GM12878 (cell line): ENCODE measurements at regions not wholly inside any gene's neighbourhood (a gene's known extent, or its start where the extent isn't known, plus 50 kb on each side); places are given as distances from the start of the nearest gene placed in this dataset.

Experiments
- ATAC-seq: fragments of 200-7000 bp; cut with Tn5 transposase; 3 replicates; pipeline ENCODE4 v1.9.1; 2020; ENCODE audit warnings: mild to moderate bottlenecking, moderate library complexity
- BruUV-seq: library from RNA; stranded (reverse); fragments of 400-500 nt; replicated peaks from 2 replicates; lab custom pipeline; 2021; lab: Mats Ljungman, UMichigan
- CTCF ChIA-PET: fragments of 300-600 bp; sonication (Branson Sonifier 250); formaldehyde crosslinking; extraction: SDS; loops from one replicate; lab custom pipeline; 2021; ENCODE audit warnings: inconsistent platforms; lab: Yijun Ruan, JAX
- POLR2A ChIA-PET: fragments of 350-600 bp; formaldehyde crosslinking; extraction: SDS; loops from one replicate; lab custom pipeline; 2021; ENCODE audit warnings: inconsistent platforms; lab: Charles Lee
- RAD21 ChIA-PET: fragments of 300-600 bp; sonication (Branson Sonifier 250); formaldehyde crosslinking; loops from one replicate; lab custom pipeline; 2023; ENCODE audit warnings: antibody characterized with exemption; ENCODE audit not compliant: unreplicated experiment; lab: Charles Lee
- SMC1A ChIA-PET: fragments of 300-600 bp; sonication (Branson Sonifier 250); formaldehyde crosslinking; loops from one replicate; lab custom pipeline; 2023; ENCODE audit not compliant: unreplicated experiment, uncharacterized antibody; lab: Charles Lee
- DNase-seq: peaks from one replicate; pipeline ENCODE4 v3.0.0-alpha.2; 2011; ENCODE audit warnings: low read depth, low spot score
- FAIRE-seq: peaks from 3 replicates; lab custom pipeline; 2011; peaks lifted over from hg19 to GRCh38; lab: Jason Lieb, UNC
- H2AFZ ChIP-seq: 2 replicates; pipeline ENCODE4 v1.6.0; 2011; ENCODE audit warnings: low read depth, low read length, control low read depth; ENCODE audit not compliant: control insufficient read depth
- H3K27ac ChIP-seq: 2 replicates; pipeline ENCODE4 v1.5.1; 2011; ENCODE audit warnings: control low read depth; ENCODE audit not compliant: control insufficient read depth, insufficient read depth
- H3K27me3 ChIP-seq, 2 experiments: replicated peaks in 1 of 2; 2 replicates each; pipeline versions ENCODE4 v1.6.0 to v1.6.1; 2011; ENCODE audit warnings: low read length in 1 of 2; ENCODE audit not compliant: control insufficient read depth in 2 of 2, insufficient read depth in 2 of 2
- H3K36me3 ChIP-seq, 2 experiments: 2 replicates each; pipeline ENCODE4 v1.5.1; 2011; ENCODE audit warnings: low read length in 1 of 2; ENCODE audit not compliant: control insufficient read depth in 2 of 2, insufficient read depth in 2 of 2
- H3K4me1 ChIP-seq: 2 replicates; pipeline ENCODE4 v1.6.1; 2011; ENCODE audit warnings: mild to moderate bottlenecking, low read length, moderate library complexity, mixed read lengths; ENCODE audit not compliant: control insufficient read depth, insufficient read depth
- H3K4me2 ChIP-seq: 2 replicates; pipeline ENCODE4 v1.6.0; 2011; ENCODE audit warnings: control low read depth; ENCODE audit not compliant: control insufficient read depth, insufficient read depth
- H3K4me3 ChIP-seq: fragments of 200-600 bp; sonication (generic); 2 replicates; pipeline ENCODE4 v1.5.1; 2016
- H3K79me2 ChIP-seq: 2 replicates; pipeline ENCODE4 v1.6.0; 2011; ENCODE audit warnings: low read length; ENCODE audit not compliant: control insufficient read depth, insufficient read depth
- H3K9ac ChIP-seq: 2 replicates; pipeline ENCODE4 v1.8.0; 2011; ENCODE audit warnings: low read length, control low read depth, mixed read lengths; ENCODE audit not compliant: control insufficient read depth, insufficient read depth
- H3K9me3 ChIP-seq: replicated peaks from 3 replicates; pipeline ENCODE4 v1.5.1; 2011; ENCODE audit warnings: mild to moderate bottlenecking, low read length; ENCODE audit not compliant: control insufficient read depth, insufficient read depth
- H4K20me1 ChIP-seq: 2 replicates; pipeline ENCODE4 v1.6.0; 2011; ENCODE audit not compliant: control insufficient read depth, insufficient read depth
- ESRRA ChIP-seq: IDR thresholded peaks from 2 replicates; pipeline ENCODE4 v1.6.1; 2012; ENCODE audit warnings: mild to moderate bottlenecking, low read length, improper control_type of control experiment
- KDM1A ChIP-seq: fragments of 200-600 bp; sonication (generic); IDR thresholded peaks from 2 replicates; pipeline ENCODE4 v1.6.1; 2016; ENCODE audit warnings: borderline replicate concordance
- NFXL1 ChIP-seq: fragments of 450-650 bp; IDR thresholded peaks from 2 replicates; pipeline ENCODE4 v1.6.1; 2017; ENCODE audit warnings: antibody characterized with exemption, mild to moderate bottlenecking, borderline replicate concordance
- NFYB ChIP-seq: IDR thresholded peaks from 2 replicates; pipeline ENCODE4 v1.6.1; 2011; ENCODE audit warnings: low read depth, mild to moderate bottlenecking, low read length, improper control_type of control experiment, moderate library complexity; ENCODE audit not compliant: insufficient read depth
- NR2C2 ChIP-seq: IDR thresholded peaks from 2 replicates; pipeline ENCODE4 v1.6.1; 2011; ENCODE audit warnings: borderline replicate concordance, low read depth; ENCODE audit not compliant: control insufficient read depth, insufficient read length
- PML ChIP-seq: IDR thresholded peaks from 2 replicates; pipeline ENCODE4 v1.6.1; 2012; ENCODE audit warnings: low read length, inconsistent platforms
- RB1 ChIP-seq: fragments of 450-650 bp; formaldehyde crosslinking; IDR thresholded peaks from 2 replicates; pipeline ENCODE4 v1.6.1; 2017; ENCODE audit warnings: mild to moderate bottlenecking, borderline replicate concordance
- SUPT20H ChIP-seq: IDR thresholded peaks from 2 replicates; pipeline ENCODE4 v1.6.1; 2011; ENCODE audit warnings: low read depth, mild to moderate bottlenecking, low read length, moderate library complexity, borderline replicate concordance; ENCODE audit not compliant: control insufficient read depth
- WGBS: methylation state at CpG from one replicate; pipeline ENCODE4 v1.1.6; 2016; ENCODE audit warnings: low lambda C conversion rate; ENCODE audit not compliant: insufficient replicate concordance, insufficient coverage; ENCODE audit errors: missing lambda C conversion rate; 5-methylcytosine and 5-hydroxymethylcytosine counted together
- in situ Hi-C: fragments of 300-500 bp; cut with MboI; formaldehyde crosslinking; loops from 9 replicates; pipeline ENCODE4 v1.14.3; 2018; ENCODE audit warnings: mixed read lengths
- intact Hi-C: fragments of 100-400 bp; cut with micrococcal nuclease; formaldehyde crosslinking; loops from one replicate; pipeline ENCODE4 v1.14.2; 2022; ENCODE audit not compliant: unreplicated experiment
- TF ChIP-seq, protein P1 (sequence below): fragments of 450-650 bp; IDR thresholded peaks from 2 replicates; pipeline ENCODE4 v1.6.1; 2018; ENCODE audit warnings: borderline replicate concordance, mild to moderate bottlenecking; ENCODE audit not compliant: partially characterized antibody

GRCh38 chr5:40278881-40279280 is 400.8 kb upstream of the PTGER4 start:
- Histone ChIP-seq H3K79me2 (no peaks in the 10 kb centered on the region), H3K27ac (no peak overlapping the region), H3K4me3 (no peak overlapping the region), H2AFZ (no peak overlapping the region), H3K4me2 (no peak overlapping the region), H3K4me1 (peaks cover 2% of the 10 kb centered on the region; the same call in 1 of the 2 replicates), H3K9me3 (no peaks in the 10 kb centered on the region), H3K9ac (no peak overlapping the region), H3K36me3 (no peaks in the 10 kb centered on the region), H3K27me3 (peaks cover 2 to 3% of the 10 kb centered on the region in 2 experiments; a peak in 1 of 4 replicates), H4K20me1 (no peaks in the 10 kb centered on the region)
- intact Hi-C loops (loop anchor here (5.0 to 10.0 kb wide), 2 partner anchors 293 to 406 kb away; no protein-coding TSS in a partner anchor), in situ Hi-C loops (no loop called here)
- BruUV-seq, result no TSS peak
- RAD21 ChIA-PET, result no interaction called here
- ATAC-seq, result no peak
- SMC1A ChIA-PET, result no interaction called here
- TF ChIP-seq ESRRA (no peak), PML (no peak), NFYB (no peak), NFXL1 (no peak), NR2C2 (no peak), RB1 (no peak), KDM1A (no peak), SUPT20H (no peak)
- TF ChIP-seq, protein P1, sequence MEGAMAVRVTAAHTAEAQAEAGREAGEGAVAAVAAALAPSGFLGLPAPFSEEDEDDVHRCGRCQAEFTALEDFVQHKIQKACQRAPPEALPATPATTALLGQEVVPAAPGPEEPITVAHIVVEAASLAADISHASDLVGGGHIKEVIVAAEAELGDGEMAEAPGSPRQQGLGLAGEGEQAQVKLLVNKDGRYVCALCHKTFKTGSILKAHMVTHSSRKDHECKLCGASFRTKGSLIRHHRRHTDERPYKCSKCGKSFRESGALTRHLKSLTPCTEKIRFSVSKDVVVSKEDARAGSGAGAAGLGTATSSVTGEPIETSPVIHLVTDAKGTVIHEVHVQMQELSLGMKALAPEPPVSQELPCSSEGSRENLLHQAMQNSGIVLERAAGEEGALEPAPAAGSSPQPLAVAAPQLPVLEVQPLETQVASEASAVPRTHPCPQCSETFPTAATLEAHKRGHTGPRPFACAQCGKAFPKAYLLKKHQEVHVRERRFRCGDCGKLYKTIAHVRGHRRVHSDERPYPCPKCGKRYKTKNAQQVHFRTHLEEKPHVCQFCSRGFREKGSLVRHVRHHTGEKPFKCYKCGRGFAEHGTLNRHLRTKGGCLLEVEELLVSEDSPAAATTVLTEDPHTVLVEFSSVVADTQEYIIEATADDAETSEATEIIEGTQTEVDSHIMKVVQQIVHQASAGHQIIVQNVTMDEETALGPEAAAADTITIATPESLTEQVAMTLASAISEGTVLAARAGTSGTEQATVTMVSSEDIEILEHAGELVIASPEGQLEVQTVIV, result no peak
- POLR2A ChIA-PET, result no interaction called here
- CTCF ChIA-PET, result no interaction called here
- 97% methylated on average over 5 of the region's 5 CpGs for WGBS
- no peak for FAIRE-seq
- DNase-seq, result no peak
